HG03457 (cell line): ENCODE measurements at regions not wholly inside any gene's neighbourhood (a gene's known extent, or its start where the extent isn't known, plus 50 kb on each side); places are given as distances from the start of the nearest gene placed in this dataset.

Experiments
- ATAC-seq: cut with Tn5 transposase; IDR thresholded peaks from one replicate; pipeline ENCODE4 v1.9.1; 2021; ENCODE audit warnings: moderate number of reproducible peaks; ENCODE audit not compliant: unreplicated experiment

- ATAC-seq: no peak
Observed at GRCh38 chr6:80482056-80482455, 375.6 kb downstream of the BCKDHB start.

GRCh38 chr6:80480421-80481157, 374.1 kb downstream of the BCKDHB start:
- no peak for ATAC-seq

GRCh38 chr6:80478030-80478429, 371.6 kb downstream of the BCKDHB start:
- no peak for ATAC-seq

DNA sequence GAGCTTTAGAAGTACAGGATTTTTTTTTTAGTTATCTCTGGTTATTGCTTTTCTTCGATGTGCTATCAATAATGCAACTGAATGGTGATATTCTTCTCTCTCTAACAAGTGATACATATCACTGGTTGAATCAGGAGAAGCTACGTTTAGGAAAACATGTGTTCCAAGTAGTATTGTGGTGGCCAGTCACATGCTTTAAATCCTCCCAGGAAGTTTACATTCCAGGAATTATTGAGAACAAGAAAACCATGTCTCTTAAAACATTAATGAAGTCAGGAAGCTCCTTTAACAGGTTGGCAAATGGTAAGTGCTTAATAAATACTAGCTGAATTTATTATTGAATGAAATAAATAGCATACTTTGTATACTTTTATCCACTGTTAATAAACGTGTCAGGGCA, 371.1 kb downstream of the BCKDHB start:
- ATAC-seq: no peak

- ATAC-seq: no peak
Observed at GRCh38 chr6:80472271-80472670, 365.8 kb downstream of the BCKDHB start.

GRCh38 chr6:80469977-80470376, 363.5 kb downstream of the BCKDHB start:
- no peak for ATAC-seq

DNA sequence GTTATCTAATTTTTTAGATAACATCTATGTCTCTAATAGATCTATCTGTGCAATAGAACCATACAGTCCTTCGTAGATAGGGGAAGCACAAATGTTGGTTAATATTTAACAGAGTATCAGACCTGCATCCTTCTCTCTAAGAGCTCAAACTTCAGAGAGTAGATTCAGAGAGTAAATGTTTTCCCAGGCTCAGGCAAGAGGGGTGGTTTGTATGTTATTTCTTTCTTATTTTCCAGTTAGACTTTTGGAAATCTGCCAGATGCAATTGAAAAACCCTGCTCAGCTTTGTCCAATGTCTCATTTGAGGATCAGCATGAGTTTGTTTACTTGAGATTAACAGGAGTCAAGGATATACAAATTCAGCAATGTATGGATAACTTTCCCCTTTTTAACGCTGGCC, 361.9 kb downstream of the BCKDHB start:
- ATAC-seq: no peak

GRCh38 chr6:80467408-80467807, 360.9 kb downstream of the BCKDHB start:
- no peak for ATAC-seq

DNA sequence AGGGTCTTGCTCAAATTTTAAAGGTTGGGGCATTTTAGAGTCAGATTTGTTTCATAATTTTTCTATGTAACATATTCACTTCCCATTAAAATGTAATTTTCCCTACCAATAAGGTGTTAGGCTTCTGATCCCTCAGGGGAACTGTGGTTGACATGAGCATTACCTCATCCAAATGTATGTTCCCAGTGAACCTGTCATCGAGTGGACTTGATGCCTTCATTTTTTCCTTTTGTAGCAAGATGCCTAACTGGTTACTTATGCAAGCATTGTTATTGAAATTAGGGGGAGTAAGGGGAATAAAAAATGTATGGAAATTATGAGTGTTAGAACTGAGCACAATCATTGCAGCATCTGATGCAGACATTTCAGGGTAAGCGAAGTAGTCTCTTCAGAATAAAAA, 360.5 kb downstream of the BCKDHB start:
- ATAC-seq: no peak

- no peak for ATAC-seq
Observed at GRCh38 chr6:80465513-80465912, 359.0 kb downstream of the BCKDHB start.

- ATAC-seq: no peak
Observed at GRCh38 chr6:80464901-80465300, 358.4 kb downstream of the BCKDHB start.

DNA sequence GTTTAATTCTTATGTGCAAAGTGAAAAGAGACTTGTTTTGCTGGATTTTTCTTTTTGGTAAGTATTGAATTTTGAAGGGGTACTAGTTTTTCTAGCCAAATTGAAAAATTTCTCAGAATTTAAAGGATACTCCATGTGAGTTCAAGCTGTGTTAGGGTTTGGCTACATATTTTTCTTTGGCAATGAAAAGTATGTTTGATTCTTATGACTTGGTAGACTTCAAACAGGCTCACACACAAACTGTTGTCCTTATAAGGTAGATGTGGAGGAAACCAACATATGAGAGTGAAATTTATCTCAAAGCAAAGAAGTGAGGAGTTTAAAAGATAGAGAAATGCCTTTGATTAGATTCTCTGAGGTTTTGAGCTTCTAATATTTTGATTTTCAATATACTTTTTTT, 356.7 kb downstream of the BCKDHB start:
- ATAC-seq: no peak

- ATAC-seq: no peak
Observed at GRCh38 chr6:80460257-80460865, 353.9 kb downstream of the BCKDHB start.

- ATAC-seq: no peak
Observed at GRCh38 chr6:80457439-80457933, 351.0 kb downstream of the BCKDHB start.

GRCh38 chr6:80456724-80457438, 350.4 kb downstream of the BCKDHB start:
- ATAC-seq: no peak

GRCh38 chr6:80454661-80455365, 348.3 kb downstream of the BCKDHB start:
- no peak for ATAC-seq

DNA sequence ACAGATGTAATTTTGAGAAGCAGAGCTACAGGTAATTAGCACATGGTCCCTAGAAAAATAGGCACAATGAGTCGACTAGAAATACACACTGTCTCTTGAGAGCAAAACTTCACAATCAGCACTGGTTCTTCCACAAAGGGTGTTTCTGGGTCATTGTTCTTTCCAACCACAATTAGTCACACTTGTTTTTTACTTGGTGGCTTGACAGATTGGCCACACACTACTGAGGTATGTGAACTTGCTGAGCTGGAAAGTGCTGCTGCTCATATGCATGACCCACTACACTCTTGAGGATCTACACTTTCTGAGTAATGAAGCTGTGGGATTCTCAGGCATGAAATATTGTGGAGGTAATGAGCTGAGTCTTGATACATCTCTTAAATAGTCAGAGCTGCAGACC, 347.7 kb downstream of the BCKDHB start:
- no peak for ATAC-seq

- ATAC-seq: no peak
Observed at GRCh38 chr6:80449726-80450125, 343.3 kb downstream of the BCKDHB start.

DNA sequence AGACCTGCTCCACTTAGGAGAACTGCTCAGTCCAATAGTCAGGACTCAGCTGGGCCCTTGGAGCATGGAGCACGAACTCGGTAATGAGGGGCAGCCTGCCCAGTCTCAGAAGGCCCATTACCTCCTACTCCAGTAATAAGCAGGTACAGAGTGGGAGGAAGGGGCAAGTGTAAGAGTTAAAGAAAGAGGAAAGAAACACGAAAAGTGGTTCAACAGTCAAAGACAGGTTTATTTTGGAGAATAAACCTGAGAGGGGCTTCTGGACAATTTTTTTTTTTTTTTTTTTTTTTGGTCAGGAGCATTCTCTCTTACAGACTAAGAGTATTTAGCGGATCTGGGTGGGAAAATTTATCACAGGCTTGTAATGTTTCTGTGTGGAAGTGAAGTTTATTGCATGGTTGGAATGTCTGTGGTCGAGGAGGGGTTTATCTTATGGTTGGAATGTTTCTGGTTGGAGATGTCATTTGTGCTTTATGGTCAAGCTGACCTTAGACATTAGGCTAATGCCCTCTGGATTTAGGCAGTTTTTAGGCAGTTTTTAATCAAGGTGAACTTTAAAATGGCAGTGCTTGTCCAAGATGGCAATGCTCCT, 340.1 kb downstream of the BCKDHB start:
- ATAC-seq: no peak

- ATAC-seq: no peak
Observed at GRCh38 chr6:80445751-80446150, 339.3 kb downstream of the BCKDHB start.

- ATAC-seq: no peak
Observed at GRCh38 chr6:80442366-80442765, 335.9 kb downstream of the BCKDHB start.
